ENCODE measurements at regions not wholly inside any gene's neighbourhood (a gene's known extent, or its start where the extent isn't known, plus 50 kb on each side); places are given as distances from the start of the nearest gene placed in this dataset.

DNA sequence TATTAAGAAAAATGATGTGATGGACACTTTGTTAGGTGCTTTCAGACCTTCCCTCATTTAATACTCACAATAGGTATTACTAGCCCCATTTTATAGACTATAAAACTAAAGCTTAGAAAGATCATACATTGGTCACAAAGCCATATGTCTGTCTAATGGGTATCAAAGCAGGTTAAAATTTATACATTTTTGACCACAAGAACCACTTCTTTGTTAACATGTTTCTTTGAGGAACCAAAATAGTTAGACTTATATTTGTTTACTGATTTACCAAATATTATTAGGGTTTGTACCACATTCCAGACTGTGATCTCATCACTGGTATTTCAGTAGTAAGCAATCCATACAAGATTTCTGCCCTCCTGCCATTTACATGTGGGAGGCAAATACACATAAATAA is 363.3 kb downstream of the NAF1 start:
- Mint-ChIP-seq H3K27me3 (ENCODE audit: unreplicated experiment) (no peaks in the 10 kb centered on the region), H3K27ac (ENCODE audit: unreplicated experiment) (no peak overlapping the region), H3K4me1 (ENCODE audit: unreplicated experiment) (no peaks in the 10 kb centered on the region), H3K36me3 (ENCODE audit: low read depth, unreplicated experiment) (no peaks in the 10 kb centered on the region), H3K4me3 (ENCODE audit: unreplicated experiment) (no peak overlapping the region), H3K9me3 (ENCODE audit: unreplicated experiment) (no peaks in the 10 kb centered on the region)
- no peak for DNase-seq (ENCODE audit: low spot score)
- TF ChIP-seq, protein P1, sequence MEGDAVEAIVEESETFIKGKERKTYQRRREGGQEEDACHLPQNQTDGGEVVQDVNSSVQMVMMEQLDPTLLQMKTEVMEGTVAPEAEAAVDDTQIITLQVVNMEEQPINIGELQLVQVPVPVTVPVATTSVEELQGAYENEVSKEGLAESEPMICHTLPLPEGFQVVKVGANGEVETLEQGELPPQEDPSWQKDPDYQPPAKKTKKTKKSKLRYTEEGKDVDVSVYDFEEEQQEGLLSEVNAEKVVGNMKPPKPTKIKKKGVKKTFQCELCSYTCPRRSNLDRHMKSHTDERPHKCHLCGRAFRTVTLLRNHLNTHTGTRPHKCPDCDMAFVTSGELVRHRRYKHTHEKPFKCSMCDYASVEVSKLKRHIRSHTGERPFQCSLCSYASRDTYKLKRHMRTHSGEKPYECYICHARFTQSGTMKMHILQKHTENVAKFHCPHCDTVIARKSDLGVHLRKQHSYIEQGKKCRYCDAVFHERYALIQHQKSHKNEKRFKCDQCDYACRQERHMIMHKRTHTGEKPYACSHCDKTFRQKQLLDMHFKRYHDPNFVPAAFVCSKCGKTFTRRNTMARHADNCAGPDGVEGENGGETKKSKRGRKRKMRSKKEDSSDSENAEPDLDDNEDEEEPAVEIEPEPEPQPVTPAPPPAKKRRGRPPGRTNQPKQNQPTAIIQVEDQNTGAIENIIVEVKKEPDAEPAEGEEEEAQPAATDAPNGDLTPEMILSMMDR (IDR thresholded peaks at IDR 0.05; ENCODE audit: unreplicated experiment), result no peak

DNA sequence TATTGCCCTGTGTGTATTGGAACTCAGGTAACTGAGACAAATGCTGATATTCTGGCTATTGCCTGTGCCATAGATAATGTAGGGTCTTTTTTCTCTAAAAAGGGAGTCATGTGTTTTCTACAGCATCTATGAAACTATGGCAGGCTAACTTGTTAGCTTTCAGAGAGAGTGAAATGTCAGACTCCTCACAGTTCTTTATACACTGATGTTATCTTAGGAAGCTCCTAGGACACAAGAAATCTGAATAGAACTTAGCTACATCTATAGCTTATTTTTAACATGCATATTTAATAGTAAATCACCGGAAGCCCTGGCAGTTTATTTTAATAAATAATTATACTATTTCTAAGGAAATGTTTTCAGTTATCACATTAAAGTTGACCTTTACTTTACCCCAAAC is 369.6 kb downstream of the NAF1 start:
- Mint-ChIP-seq H3K4me3 (ENCODE audit: unreplicated experiment) (no peak overlapping the region), H3K27ac (ENCODE audit: unreplicated experiment) (no peak overlapping the region), H3K4me1 (ENCODE audit: unreplicated experiment) (peaks cover 3% of the 10 kb centered on the region), H3K27me3 (ENCODE audit: unreplicated experiment) (peaks cover 2% of the 10 kb centered on the region), H3K9me3 (ENCODE audit: unreplicated experiment) (no peaks in the 10 kb centered on the region), H3K36me3 (ENCODE audit: low read depth, unreplicated experiment) (no peaks in the 10 kb centered on the region)
- TF ChIP-seq, protein P1 (IDR thresholded peaks at IDR 0.05; ENCODE audit: unreplicated experiment), result no peak
- no peak for DNase-seq (ENCODE audit: low spot score)

DNA sequence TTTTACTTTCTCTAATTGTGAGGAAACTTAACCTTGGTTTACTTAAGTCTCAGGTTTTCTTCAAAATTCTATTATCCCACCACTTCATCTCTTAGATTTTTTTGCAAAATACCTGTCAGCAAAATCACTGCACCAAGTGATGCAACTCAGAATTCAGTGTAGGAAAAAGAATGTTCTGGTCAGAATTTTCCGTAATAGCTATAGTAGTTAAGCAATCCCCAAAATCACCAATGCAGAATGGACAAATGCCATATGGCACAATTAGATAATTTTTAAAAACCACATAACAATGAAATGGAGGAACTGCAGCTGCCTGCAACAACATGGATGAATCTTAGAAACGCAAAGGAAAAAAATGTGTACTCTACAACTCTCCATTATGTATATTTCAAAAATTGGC is 373.1 kb downstream of the NAF1 start:
- no peaks in the 10 kb centered on the region for H3K36me3 Mint-ChIP-seq (ENCODE audit: low read depth, unreplicated experiment)

DNA sequence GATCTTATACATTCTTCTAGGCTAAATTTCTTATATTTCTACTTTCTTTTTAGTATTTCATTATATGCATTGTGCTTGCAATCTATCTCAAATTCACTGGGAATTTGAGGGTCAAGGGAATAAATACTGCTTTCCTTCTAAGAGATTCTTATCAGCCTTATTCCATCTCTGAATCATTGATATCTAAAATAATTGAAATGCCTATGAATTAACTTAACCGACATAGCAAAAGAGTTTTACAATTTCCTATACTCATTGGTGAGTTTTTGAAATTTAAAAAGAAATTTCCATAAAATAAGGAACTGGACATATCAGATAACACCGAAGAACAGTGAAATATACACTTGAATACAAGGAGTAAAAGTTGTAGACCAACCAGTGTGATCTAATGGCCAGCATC is 373.7 kb downstream of the NAF1 start:
- no peaks in the 10 kb centered on the region for H3K9me3 Mint-ChIP-seq (ENCODE audit: unreplicated experiment)
- TF ChIP-seq, protein P1 (IDR thresholded peaks at IDR 0.05; ENCODE audit: unreplicated experiment), result no peak
- no peak overlapping the region for H3K27ac Mint-ChIP-seq (ENCODE audit: unreplicated experiment)
- peaks cover 2% of the 10 kb centered on the region for H3K27me3 Mint-ChIP-seq (ENCODE audit: unreplicated experiment)
- H3K4me1 Mint-ChIP-seq (ENCODE audit: unreplicated experiment), result peaks cover 3% of the 10 kb centered on the region
- no peak for DNase-seq (ENCODE audit: low spot score)
- H3K36me3 Mint-ChIP-seq (ENCODE audit: low read depth, unreplicated experiment), result no peaks in the 10 kb centered on the region
- H3K4me3 Mint-ChIP-seq (ENCODE audit: unreplicated experiment), result no peak overlapping the region

More for the DNA sequence above, 373.1 kb downstream of the NAF1 start:
- Mint-ChIP-seq H3K27ac (ENCODE audit: unreplicated experiment) (no peak overlapping the region), H3K4me1 (ENCODE audit: unreplicated experiment) (peaks cover 3% of the 10 kb centered on the region), H3K9me3 (ENCODE audit: unreplicated experiment) (no peaks in the 10 kb centered on the region), H3K4me3 (ENCODE audit: unreplicated experiment) (no peak overlapping the region), H3K27me3 (ENCODE audit: unreplicated experiment) (peaks cover 2% of the 10 kb centered on the region)
- TF ChIP-seq, protein P1 (IDR thresholded peaks at IDR 0.05; ENCODE audit: unreplicated experiment), result no peak
- DNase-seq (ENCODE audit: low spot score), result no peak

DNA sequence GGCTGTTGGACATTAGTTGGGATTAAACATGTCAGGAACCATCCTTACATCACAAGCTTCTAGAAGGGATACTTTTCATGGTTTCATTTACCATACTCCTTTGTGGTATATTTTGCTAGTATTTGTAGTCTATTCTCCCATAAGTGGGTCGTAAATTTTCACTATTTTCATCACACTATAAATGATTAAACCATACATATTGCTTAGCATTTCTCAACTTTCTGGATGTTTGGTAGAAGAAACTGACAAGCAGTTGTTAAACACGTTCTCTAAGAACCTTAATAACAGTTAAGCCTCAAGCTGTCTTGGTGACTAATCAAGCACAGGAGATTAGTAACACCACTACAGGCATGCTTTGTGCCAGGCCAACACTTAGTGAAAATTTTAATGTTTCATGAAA is 375.5 kb downstream of the NAF1 start:
- H3K27ac Mint-ChIP-seq (ENCODE audit: unreplicated experiment), result no peak overlapping the region
- TF ChIP-seq, protein P1 (IDR thresholded peaks at IDR 0.05; ENCODE audit: unreplicated experiment), result no peak
- no peaks in the 10 kb centered on the region for H3K9me3 Mint-ChIP-seq (ENCODE audit: unreplicated experiment)
- H3K36me3 Mint-ChIP-seq (ENCODE audit: low read depth, unreplicated experiment), result no peaks in the 10 kb centered on the region
- H3K27me3 Mint-ChIP-seq (ENCODE audit: unreplicated experiment), result peaks cover 2% of the 10 kb centered on the region
- peaks cover 3% of the 10 kb centered on the region for H3K4me1 Mint-ChIP-seq (ENCODE audit: unreplicated experiment)
- no peak overlapping the region for H3K4me3 Mint-ChIP-seq (ENCODE audit: unreplicated experiment)
- DNase-seq (ENCODE audit: low spot score), result no peak

Data from endothelial cell (in vitro differentiated cells).